GM23248 (cell line): ENCODE measurements at regions not wholly inside any gene's neighbourhood (a gene's known extent, or its start where the extent isn't known, plus 50 kb on each side); places are given as distances from the start of the nearest gene placed in this dataset.

Source experiments
- EZH2 ChIP-seq: fragments of 200-600 bp; sonication (generic); IDR thresholded peaks from 2 replicates; pipeline ENCODE4 v1.6.1; 2018; ENCODE audit warnings: antibody characterized with exemption, mild to moderate bottlenecking; ENCODE audit not compliant: insufficient read depth, poor library complexity, severe bottlenecking
- EZH2phosphoT487 ChIP-seq: fragments of 200-600 bp; sonication (generic); IDR thresholded peaks from 2 replicates; pipeline ENCODE4 v1.6.1; 2018; ENCODE audit warnings: antibody characterized with exemption, moderate library complexity, mild to moderate bottlenecking, low read depth; ENCODE audit not compliant: insufficient read depth

DNA sequence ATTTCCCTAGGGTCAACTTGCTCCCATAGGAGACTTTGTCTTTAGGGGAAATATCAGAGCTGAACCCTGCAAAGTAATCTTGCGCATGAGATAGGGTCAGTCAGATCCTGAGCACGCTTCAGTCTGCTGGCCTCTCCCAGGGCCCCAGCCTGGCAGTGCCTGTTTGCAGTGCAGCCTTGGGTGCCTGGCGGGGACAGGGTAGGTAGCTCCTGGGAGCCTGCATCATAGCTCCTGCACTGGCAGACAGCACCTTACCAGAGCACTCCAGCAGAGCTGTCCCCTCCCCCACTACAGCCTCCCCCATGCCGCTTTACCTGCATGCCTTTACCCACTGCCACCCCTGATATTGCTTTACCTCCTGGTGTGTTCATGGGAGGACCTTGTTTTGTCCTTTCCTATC lies 237.3 kb downstream of the CCDC59 start:
- TF ChIP-seq EZH2: no peak
- no peak for TF ChIP-seq EZH2phosphoT487
